Osteocyte (in vitro differentiated cells): ENCODE measurements at regions not wholly inside any gene's neighbourhood (a gene's known extent, or its start where the extent isn't known, plus 50 kb on each side); places are given as distances from the start of the nearest gene placed in this dataset.

ENCODE experiments used
- DNase-seq: peaks from one replicate; pipeline ENCODE4 v3.0.0; 2021; ENCODE audit warnings: mixed read lengths; ENCODE audit not compliant: unreplicated experiment; ENCODE audit errors: extremely low spot score
- H3K27ac Mint-ChIP-seq: one replicate; pipeline ENCODE4 v1.8.0; 2021; ENCODE audit warnings: mild to moderate bottlenecking, mixed read lengths; ENCODE audit not compliant: unreplicated experiment
- H3K27me3 Mint-ChIP-seq: one replicate; pipeline ENCODE4 v1.8.0; 2021; ENCODE audit warnings: mixed read lengths; ENCODE audit not compliant: unreplicated experiment
- H3K36me3 Mint-ChIP-seq: one replicate; pipeline ENCODE4 v1.8.0; 2021; ENCODE audit warnings: mixed read lengths; ENCODE audit not compliant: unreplicated experiment
- H3K4me1 Mint-ChIP-seq: one replicate; pipeline ENCODE4 v1.8.0; 2021; ENCODE audit warnings: mixed read lengths; ENCODE audit not compliant: unreplicated experiment
- H3K4me3 Mint-ChIP-seq: one replicate; pipeline ENCODE4 v1.8.0; 2021; ENCODE audit warnings: mild to moderate bottlenecking, moderate library complexity, mixed read lengths; ENCODE audit not compliant: unreplicated experiment
- H3K9me3 Mint-ChIP-seq: one replicate; pipeline ENCODE4 v1.8.0; 2021; ENCODE audit warnings: mixed read lengths; ENCODE audit not compliant: unreplicated experiment
- TF ChIP-seq, protein P1 (sequence below): fragments of 200-600 bp; sonication (generic); IDR thresholded peaks from 2 replicates; pipeline ENCODE4 v1.5.0; 2021; ENCODE audit warnings: antibody characterized with exemption, mild to moderate bottlenecking, moderate library complexity

DNA sequence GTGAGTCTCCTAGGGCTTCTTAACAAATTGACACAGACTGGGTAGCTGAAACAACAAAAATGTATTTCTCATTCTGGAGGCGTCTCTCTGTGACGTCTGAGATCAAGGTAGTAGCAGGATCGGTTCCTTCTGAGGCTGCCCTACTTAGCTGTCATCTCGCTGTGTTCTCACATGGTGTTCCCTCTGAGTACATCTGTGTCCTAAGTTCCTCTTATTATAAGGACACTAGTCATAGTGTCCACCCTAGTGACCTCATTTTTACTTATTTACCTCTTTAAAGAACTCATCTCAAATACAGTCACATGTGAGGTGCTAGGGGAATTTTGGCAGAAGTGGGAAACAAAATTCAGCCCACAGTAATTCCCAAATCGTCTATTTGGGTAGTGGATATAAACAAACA, 529.1 kb downstream of the NPIPA7 start:
- TF ChIP-seq, protein P1, sequence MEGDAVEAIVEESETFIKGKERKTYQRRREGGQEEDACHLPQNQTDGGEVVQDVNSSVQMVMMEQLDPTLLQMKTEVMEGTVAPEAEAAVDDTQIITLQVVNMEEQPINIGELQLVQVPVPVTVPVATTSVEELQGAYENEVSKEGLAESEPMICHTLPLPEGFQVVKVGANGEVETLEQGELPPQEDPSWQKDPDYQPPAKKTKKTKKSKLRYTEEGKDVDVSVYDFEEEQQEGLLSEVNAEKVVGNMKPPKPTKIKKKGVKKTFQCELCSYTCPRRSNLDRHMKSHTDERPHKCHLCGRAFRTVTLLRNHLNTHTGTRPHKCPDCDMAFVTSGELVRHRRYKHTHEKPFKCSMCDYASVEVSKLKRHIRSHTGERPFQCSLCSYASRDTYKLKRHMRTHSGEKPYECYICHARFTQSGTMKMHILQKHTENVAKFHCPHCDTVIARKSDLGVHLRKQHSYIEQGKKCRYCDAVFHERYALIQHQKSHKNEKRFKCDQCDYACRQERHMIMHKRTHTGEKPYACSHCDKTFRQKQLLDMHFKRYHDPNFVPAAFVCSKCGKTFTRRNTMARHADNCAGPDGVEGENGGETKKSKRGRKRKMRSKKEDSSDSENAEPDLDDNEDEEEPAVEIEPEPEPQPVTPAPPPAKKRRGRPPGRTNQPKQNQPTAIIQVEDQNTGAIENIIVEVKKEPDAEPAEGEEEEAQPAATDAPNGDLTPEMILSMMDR, result no peak
- peak; percentile 7 for DNase-seq
- Mint-ChIP-seq H3K27me3 (no peaks in the 10 kb centered on the region), H3K4me3 (no peak overlapping the region), H3K9me3 (peaks cover 4% of the 10 kb centered on the region), H3K4me1 (no peaks in the 10 kb centered on the region), H3K27ac (no peak overlapping the region), H3K36me3 (no peaks in the 10 kb centered on the region)

DNA sequence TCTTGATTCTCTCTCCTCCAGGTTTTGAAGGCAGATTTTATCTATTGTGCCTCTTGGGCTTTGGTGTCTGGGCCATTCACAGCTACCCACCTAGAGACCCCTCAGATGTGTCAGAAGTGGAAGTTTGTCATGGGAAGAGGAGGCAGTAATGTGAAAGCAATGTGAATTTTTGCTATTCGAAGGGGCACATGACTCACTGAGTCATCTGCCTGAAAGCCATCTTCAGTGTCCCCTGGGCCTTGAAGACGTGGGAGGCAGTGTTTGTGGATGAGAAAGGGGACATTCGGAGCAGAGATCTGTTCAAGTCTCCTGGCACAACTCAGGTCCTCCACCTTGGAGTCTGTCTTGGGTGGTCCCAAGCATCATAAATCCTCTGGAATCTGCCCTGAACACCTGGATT, 530.2 kb downstream of the NPIPA7 start:
- Mint-ChIP-seq H3K4me3 (no peak overlapping the region), H3K9me3 (peaks cover 8% of the 10 kb centered on the region), H3K27ac (no peak overlapping the region), H3K27me3 (no peaks in the 10 kb centered on the region), H3K36me3 (no peaks in the 10 kb centered on the region), H3K4me1 (no peaks in the 10 kb centered on the region)
- peak; percentile 49 for DNase-seq
- TF ChIP-seq, protein P1, result no peak

DNA sequence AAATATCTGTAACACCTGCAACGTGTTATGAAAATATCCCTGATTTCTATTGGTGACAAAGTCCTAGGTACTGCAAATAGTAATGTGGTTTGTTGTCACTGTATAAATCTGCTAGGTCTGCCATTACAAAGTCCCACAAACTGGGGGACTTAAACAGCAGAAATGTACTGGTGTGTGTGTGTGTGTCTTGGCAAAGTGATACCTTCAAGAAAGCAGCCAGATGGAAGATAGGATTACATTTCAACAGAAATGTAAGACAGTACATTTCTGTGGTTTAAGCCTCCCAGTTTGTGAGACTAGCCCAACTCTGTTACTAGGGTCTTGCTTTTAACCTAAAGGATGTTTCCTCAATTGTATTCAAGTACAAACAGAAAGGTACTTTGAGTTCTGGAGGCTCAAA, 531.7 kb downstream of the NPIPA7 start:
- Mint-ChIP-seq H3K4me3 (no peak overlapping the region), H3K9me3 (peaks cover 5% of the 10 kb centered on the region), H3K4me1 (no peaks in the 10 kb centered on the region), H3K36me3 (no peaks in the 10 kb centered on the region), H3K27ac (no peak overlapping the region), H3K27me3 (no peaks in the 10 kb centered on the region)
- TF ChIP-seq, protein P1, result no peak
- peak; percentile 4 for DNase-seq

DNA sequence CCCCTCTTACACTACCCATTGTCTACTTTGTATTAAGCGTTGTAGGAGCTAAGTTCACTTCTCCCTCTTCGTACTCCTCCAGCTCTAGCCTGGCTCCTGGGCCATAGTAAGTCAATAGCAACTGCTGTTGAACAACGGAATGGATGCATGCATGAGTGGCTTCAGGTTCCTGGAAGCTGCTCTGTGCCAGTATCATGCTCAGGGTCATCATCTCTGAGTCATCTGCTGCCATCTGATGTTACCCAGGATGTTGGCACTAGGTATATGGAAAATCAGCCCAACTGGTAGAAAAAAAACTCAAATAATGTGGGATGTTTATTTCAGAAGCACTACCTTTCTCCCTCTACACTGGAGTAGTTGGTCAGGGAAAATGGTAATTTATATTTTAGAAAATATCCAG, 536.8 kb downstream of the NPIPA7 start:
- no peaks in the 10 kb centered on the region for H3K27me3 Mint-ChIP-seq
- H3K36me3 Mint-ChIP-seq, result no peaks in the 10 kb centered on the region
- H3K4me1 Mint-ChIP-seq, result no peaks in the 10 kb centered on the region
- H3K4me3 Mint-ChIP-seq, result no peak overlapping the region
- H3K9me3 Mint-ChIP-seq, result peaks cover 5% of the 10 kb centered on the region
- TF ChIP-seq, protein P1, result no peak
- no peak overlapping the region for H3K27ac Mint-ChIP-seq
- no peak for DNase-seq

DNA sequence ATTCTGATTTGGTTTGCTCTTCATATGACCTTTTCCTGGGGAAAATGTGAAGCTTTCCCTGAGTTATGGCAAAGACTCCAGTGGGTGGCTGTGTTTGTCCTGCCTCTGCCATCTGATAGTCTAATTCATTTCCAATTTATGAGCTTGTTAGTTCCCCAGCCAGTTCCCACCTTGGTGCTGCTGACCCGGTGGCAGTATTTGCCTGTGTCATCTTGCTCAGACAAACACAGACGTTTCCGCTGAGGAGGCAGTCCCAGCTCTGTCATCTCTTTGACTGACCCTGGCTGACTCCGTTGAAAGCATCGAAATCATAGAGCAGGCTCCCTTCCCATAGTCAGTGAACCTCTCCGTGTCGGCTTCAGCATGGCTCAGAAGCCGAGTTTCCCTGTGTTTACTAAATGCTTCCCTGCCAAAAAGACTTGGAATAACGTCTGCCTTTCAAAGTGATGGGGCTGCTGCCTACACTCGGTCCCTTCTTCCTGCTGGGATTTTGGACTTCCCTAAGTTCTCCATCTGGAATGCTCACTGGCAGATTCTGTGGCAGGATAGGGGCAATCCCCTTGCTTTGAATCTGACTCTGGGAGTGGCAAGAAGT, 538.3 kb downstream of the NPIPA7 start:
- Mint-ChIP-seq H3K9me3 (peaks cover 5% of the 10 kb centered on the region), H3K27me3 (no peaks in the 10 kb centered on the region), H3K36me3 (no peaks in the 10 kb centered on the region), H3K4me1 (no peaks in the 10 kb centered on the region), H3K4me3 (no peak overlapping the region), H3K27ac (no peak overlapping the region)
- TF ChIP-seq, protein P1, result no peak
- no peak for DNase-seq
